H1 (cell line): ENCODE measurements at regions not wholly inside any gene's neighbourhood (a gene's known extent, or its start where the extent isn't known, plus 50 kb on each side); places are given as distances from the start of the nearest gene placed in this dataset.

Experiments used
- CBX8 ChIP-seq: fragments of 300-800, 300-1000 bp; sonication (generic); IDR thresholded peaks from 2 replicates; pipeline ENCODE4 v1.7.1; 2016; ENCODE audit warnings: low read depth, low read length, borderline replicate concordance
- CHD7 ChIP-seq: fragments of 300-600 bp; sonication (generic); IDR thresholded peaks from 2 replicates; pipeline ENCODE4 v1.7.1; 2012; ENCODE audit warnings: low read length, moderate library complexity, mild to moderate bottlenecking, inconsistent platforms; ENCODE audit not compliant: insufficient replicate concordance
- EZH2 ChIP-seq: fragments of 200-600 bp; sonication (generic); IDR thresholded peaks from 2 replicates; pipeline ENCODE4 v1.7.1; 2012; ENCODE audit warnings: low read depth, mild to moderate bottlenecking, moderate library complexity, low read length, inconsistent platforms; ENCODE audit not compliant: severe bottlenecking
- RAD21 ChIP-seq, 2 experiments: IDR thresholded peaks in 1 of 2; conservative IDR thresholded peaks in 1 of 2; 2 replicates each; pipeline ENCODE4 v1.6.1; 2011; ENCODE audit warnings: low read depth in 2 of 2, low read length in 2 of 2, improper control_type of control experiment in 1 of 2, inconsistent platforms in 1 of 2, mild to moderate bottlenecking in 1 of 2, moderate library complexity in 1 of 2
- RBBP5 ChIP-seq: IDR thresholded peaks from 2 replicates; pipeline ENCODE4 v1.7.1; 2012; ENCODE audit warnings: low read depth, mild to moderate bottlenecking, inconsistent platforms, low read length, moderate library complexity, borderline replicate concordance
- SIN3A ChIP-seq, 2 experiments: IDR thresholded peaks in 1 of 2; conservative IDR thresholded peaks in 1 of 2; 2 replicates each; pipeline ENCODE4 v1.6.1; 2011 to 2012; ENCODE audit warnings: low read length in 2 of 2, improper control_type of control experiment in 1 of 2, low read depth in 1 of 2, mild to moderate bottlenecking in 1 of 2
- TBP ChIP-seq: IDR thresholded peaks from 2 replicates; pipeline ENCODE4 v1.6.1; 2011; ENCODE audit warnings: low read depth, low read length, improper control_type of control experiment
- TCF12 ChIP-seq: IDR thresholded peaks from 2 replicates; pipeline ENCODE4 v1.6.1; 2011; ENCODE audit warnings: low read depth, mild to moderate bottlenecking, low read length

DNA sequence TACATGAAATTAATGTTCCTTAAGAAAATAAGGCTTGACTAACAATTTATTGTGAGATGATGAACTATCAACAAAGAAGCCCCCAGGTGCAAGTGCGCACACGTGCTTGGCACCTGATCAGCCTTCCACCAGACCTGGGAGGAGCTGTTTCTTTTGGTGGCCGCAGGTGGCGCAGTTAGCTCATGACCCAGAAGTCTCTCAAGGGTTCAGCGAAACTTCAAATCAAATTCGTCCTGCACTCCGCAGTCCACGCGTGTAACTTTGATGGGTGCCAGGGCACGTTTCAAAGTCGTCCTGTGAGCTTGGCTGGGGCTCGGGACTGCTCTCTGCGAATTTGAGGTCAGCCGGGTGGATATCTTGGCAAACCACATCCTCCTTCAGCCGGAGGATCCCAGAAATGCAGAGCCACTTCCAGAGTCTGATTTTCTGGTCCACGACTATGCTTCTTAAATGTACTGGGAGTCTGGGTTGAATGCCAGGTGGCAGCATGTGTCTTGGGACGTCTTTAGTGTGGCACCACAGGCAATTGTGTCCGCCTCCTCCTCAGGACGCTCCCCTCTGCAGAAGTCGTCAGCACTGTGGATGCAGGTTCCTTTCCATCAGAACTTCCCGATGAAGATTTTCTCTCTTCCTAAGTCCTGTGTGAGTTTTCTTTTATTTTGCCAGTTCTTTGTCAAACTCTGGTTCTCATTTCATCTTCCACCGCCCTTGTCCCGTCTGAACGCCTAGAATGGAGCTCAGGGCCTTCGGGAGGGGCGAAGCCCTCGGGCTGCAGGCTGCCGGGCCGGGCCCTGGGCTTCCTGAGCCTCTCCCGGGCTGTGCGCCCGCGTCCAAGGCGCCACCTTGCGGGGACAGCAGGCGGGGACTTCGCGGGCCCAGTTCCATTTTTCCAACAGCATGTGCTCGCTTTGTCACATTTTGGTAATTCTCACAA lies 61.3 kb upstream of the RAPGEF4 start (continued):
- no peak for TF ChIP-seq CHD7
- TF ChIP-seq TBP, result 0 out of 2 replicates have a peak, but pooled peaks have one; percentile 9
- 0 out of 4 replicates have a peak, but pooled peaks of 1 of the 2 experiments have one; percentile 26 for TF ChIP-seq SIN3A (conservative IDR thresholded peaks at IDR 0.05 in 1 of 2, IDR thresholded peaks at IDR 0.05 in 1 of 2; ENCODE audit: low read depth in 1 of 2, low read length in 2 of 2)
- TF ChIP-seq CBX8, result no peak
- no peak for TF ChIP-seq RBBP5
- TF ChIP-seq EZH2, result no peak
- no peak for TF ChIP-seq TCF12
- peak; percentile 80 to 85 for TF ChIP-seq RAD21 (IDR thresholded peaks at IDR 0.05 in 1 of 2, conservative IDR thresholded peaks at IDR 0.05 in 1 of 2; ENCODE audit: low read depth in 2 of 2, low read length in 2 of 2)
